Upper lobe of left lung (tissue), 6 donors: ENCODE measurements at regions not wholly inside any gene's neighbourhood (a gene's known extent, or its start where the extent isn't known, plus 50 kb on each side); places are given as distances from the start of the nearest gene placed in this dataset.

Experiments
- ATAC-seq, 2 donors: fragments of 200-7000 bp; cut with Tn5 transposase; one replicate each; pipeline ENCODE4 v1.9.1; 2022; ENCODE audit warnings: mild to moderate bottlenecking in 2 of 2, moderate library complexity in 2 of 2; ENCODE audit not compliant: low FRiP score in 2 of 2
- DNase-seq, 2 donors: peaks; one replicate each; pipeline ENCODE4 v3.0.0-alpha.2; 2019 to 2020
- H3K27ac ChIP-seq, 4 donors: fragments of 200-600 bp; sonication (generic); one replicate each; pipeline ENCODE4 v1.5.1; 2016 to 2019
- H3K27me3 ChIP-seq, 4 donors: fragments of 200-600 bp; sonication (generic); one replicate each; pipeline ENCODE4 v1.5.1; 2017 to 2019
- H3K36me3 ChIP-seq, 4 donors: fragments of 200-600 bp; sonication (generic); one replicate each; pipeline ENCODE4 v1.5.1; 2016 to 2019
- H3K4me1 ChIP-seq, 4 donors: fragments of 200-600 bp; sonication (generic); one replicate each; pipeline ENCODE4 v1.5.1; 2018 to 2019
- H3K4me3 ChIP-seq, 4 donors: fragments of 200-600 bp; sonication (generic); one replicate each; pipeline ENCODE4 v1.5.1; 2017 to 2019; ENCODE audit warnings: mild to moderate bottlenecking in 2 of 4, moderate library complexity in 1 of 4
- H3K9me3 ChIP-seq, 4 donors: fragments of 200-600 bp; sonication (generic); one replicate each; pipeline ENCODE4 v1.5.1; 2018 to 2019
- EP300 ChIP-seq, 4 donors: sonication (generic); formaldehyde crosslinking; IDR thresholded peaks; one replicate each; pipeline ENCODE4 v1.5.1; 2017; ENCODE audit warnings: antibody characterized with exemption in 4 of 4, control low read depth in 2 of 4
- POLR2A ChIP-seq, 4 donors: fragments of 450-650 bp; IDR thresholded peaks; one replicate each; pipeline ENCODE4 v1.5.1; 2016 to 2017; ENCODE audit warnings: antibody characterized with exemption in 4 of 4, mild to moderate bottlenecking in 2 of 4
- POLR2AphosphoS5 ChIP-seq, 2 donors: sonication (generic); formaldehyde crosslinking; IDR thresholded peaks; one replicate each; pipeline ENCODE4 v1.5.1; 2017; ENCODE audit warnings: antibody characterized with exemption in 2 of 2
- WGBS, 2 donors: methylation state at CpG; one replicate each; pipeline ENCODE4 v1.1.5; 2017 to 2018; 5-methylcytosine and 5-hydroxymethylcytosine counted together
- TF ChIP-seq, protein P1 (sequence below), 6 experiments: fragments of 450-650 bp in 4 of 6; fragments of 200-600 bp in 2 of 6; sonication (generic) in 2 of 6; IDR thresholded peaks; one replicate each; pipeline ENCODE4 v1.5.1; 2016 to 2019; ENCODE audit warnings: antibody characterized with exemption in 6 of 6
- donor health status: DM: no; HTN: no; CAD: no; lungs with moderate emphysema.
- donor health status: DM: no; HTN: yes; CAD: no; lungs with severe emphysema.

DNA sequence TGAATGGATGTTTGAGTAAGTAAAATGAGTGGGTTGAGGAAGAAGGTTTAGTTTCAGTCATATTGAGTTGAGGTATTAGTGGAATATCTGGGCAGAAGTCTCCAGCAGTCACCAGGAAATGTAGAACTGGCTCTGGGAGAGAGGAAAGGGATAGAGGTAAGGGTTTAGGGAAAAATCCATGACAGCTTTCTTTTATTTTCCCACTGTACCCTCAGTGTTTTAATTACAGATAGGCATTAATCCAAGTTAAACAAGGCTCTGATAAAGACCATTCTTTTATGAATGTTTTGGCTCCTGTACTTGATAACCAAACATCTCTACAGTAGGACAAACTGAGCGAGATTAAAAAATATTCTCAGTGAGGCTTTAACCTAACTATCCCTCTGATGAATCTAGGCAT lies 318.4 kb upstream of the SYNCRIP start:
- Histone ChIP-seq H3K4me3 (no peak overlapping the region), H3K36me3 (no peaks in the 10 kb centered on the region), H3K9me3 (peaks cover 0 to 4% (median 0%) of the 10 kb centered on the region in 4 donors), H3K4me1 (no peaks in the 10 kb centered on the region), H3K27ac (no peak overlapping the region), H3K27me3 (no peaks in the 10 kb centered on the region)
- ATAC-seq: no peak
- TF ChIP-seq EP300 (IDR thresholded peaks at IDR 0.05) (no peak), POLR2A (IDR thresholded peaks at IDR 0.05) (no peak), POLR2AphosphoS5 (IDR thresholded peaks at IDR 0.05) (no peak)
- TF ChIP-seq, protein P1, sequence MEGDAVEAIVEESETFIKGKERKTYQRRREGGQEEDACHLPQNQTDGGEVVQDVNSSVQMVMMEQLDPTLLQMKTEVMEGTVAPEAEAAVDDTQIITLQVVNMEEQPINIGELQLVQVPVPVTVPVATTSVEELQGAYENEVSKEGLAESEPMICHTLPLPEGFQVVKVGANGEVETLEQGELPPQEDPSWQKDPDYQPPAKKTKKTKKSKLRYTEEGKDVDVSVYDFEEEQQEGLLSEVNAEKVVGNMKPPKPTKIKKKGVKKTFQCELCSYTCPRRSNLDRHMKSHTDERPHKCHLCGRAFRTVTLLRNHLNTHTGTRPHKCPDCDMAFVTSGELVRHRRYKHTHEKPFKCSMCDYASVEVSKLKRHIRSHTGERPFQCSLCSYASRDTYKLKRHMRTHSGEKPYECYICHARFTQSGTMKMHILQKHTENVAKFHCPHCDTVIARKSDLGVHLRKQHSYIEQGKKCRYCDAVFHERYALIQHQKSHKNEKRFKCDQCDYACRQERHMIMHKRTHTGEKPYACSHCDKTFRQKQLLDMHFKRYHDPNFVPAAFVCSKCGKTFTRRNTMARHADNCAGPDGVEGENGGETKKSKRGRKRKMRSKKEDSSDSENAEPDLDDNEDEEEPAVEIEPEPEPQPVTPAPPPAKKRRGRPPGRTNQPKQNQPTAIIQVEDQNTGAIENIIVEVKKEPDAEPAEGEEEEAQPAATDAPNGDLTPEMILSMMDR (IDR thresholded peaks at IDR 0.05): no peak
- 59 to 61% methylated on average over 1 of the region's 1 CpG for WGBS, 2 donors
- DNase-seq: no peak

DNA sequence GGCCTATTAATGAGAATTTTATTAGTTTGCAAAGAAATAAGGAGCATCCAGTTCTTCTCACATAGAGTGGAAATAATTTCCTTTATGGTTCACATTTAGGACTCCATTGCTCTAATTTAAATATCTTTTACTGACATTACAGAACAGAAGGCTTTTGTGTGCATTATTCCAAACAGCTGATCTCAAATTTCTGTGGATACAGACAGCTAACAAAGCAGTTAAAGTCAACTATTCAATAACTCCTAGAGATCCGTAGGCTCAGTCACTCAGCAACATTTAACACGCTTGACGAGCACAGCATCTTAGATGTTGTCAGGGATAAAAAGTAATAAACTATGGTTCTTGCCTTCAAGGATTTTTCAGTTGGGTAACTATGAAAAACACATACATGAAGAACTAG lies 305.8 kb upstream of the SYNCRIP start:
- 90 to 92% methylated on average over 3 of the region's 3 CpGs for WGBS, 2 donors
- no peak for ATAC-seq
- Histone ChIP-seq H3K9me3 (peaks cover 0 to 3% (median 0%) of the 10 kb centered on the region in 4 donors), H3K36me3 (no peaks in the 10 kb centered on the region), H3K4me1 (no peaks in the 10 kb centered on the region), H3K27ac (no peak overlapping the region), H3K27me3 (no peaks in the 10 kb centered on the region), H3K4me3 (no peak overlapping the region)
- no peak for DNase-seq
- no peak for TF ChIP-seq EP300 (IDR thresholded peaks at IDR 0.05)
- TF ChIP-seq, protein P1 (IDR thresholded peaks at IDR 0.05): no peak
- TF ChIP-seq POLR2AphosphoS5 (IDR thresholded peaks at IDR 0.05): no peak
- TF ChIP-seq POLR2A (IDR thresholded peaks at IDR 0.05): no peak

DNA sequence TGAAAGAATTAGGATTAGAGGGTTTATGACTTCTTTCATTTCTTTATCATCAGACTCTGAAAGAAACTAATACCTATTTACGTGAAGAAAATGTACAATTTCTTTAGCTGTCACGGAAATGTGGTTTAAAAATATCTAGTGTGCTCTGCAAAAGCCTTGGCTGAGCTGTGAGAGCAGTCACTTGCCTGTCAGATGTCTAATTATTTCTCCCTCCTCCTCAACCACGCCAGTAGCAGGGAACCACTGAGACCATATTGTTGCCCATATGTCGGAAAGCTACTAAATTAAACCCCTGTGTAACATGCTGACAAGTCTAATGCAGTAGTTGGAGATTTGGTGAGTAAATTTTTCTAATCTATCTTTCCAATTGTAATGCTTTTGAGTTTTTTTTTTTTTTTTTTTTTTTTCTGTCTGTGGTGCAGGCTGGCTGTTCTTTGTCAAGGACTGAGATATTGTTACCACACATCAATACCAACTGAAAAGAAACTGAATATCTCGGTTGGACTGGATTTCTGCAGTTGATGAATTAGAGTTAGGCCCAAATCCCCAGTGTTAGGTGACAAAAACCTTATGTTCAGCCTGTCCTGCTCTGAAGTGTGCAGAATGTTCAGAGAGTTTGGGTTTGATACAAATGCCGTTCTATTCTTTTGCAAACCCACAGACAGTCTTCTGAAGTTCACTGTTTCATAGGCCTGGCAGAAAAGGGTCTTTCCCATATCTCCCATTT lies 302.9 kb upstream of the SYNCRIP start:
- DNase-seq: no peak
- Histone ChIP-seq H3K27ac (no peak overlapping the region), H3K4me1 (no peaks in the 10 kb centered on the region), H3K9me3 (no peaks in the 10 kb centered on the region), H3K4me3 (no peak overlapping the region), H3K36me3 (no peaks in the 10 kb centered on the region), H3K27me3 (no peaks in the 10 kb centered on the region)
- TF ChIP-seq POLR2AphosphoS5 (IDR thresholded peaks at IDR 0.05) (no peak), POLR2A (IDR thresholded peaks at IDR 0.05) (no peak), EP300 (IDR thresholded peaks at IDR 0.05) (no peak)
- TF ChIP-seq, protein P1 (IDR thresholded peaks at IDR 0.05): no peak
- no peak for ATAC-seq
- WGBS, 2 donors: 63 to 70% methylated on average over 6 of the region's 6 CpGs

DNA sequence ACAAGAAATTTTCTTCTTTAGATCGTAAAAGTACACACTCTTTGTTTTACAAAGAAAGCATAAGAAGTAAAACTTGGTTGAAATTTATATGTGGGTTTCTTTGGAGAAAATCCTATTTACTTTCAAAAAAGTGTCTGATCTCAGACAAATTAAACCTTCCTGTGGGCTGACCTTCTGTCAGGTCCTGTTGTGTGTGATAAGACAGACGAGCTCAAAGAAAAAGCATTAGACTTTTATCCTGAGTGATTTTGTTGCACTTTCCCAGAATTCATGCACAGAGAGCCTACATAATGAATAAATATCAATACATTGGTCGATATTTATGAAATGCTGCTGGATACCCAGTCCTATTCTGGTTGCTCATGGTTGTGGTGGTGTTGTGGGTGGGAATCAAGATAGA lies 302.1 kb upstream of the SYNCRIP start:
- Histone ChIP-seq H3K27me3 (no peaks in the 10 kb centered on the region), H3K4me1 (no peaks in the 10 kb centered on the region), H3K4me3 (no peak overlapping the region), H3K36me3 (no peaks in the 10 kb centered on the region), H3K27ac (no peak overlapping the region), H3K9me3 (no peaks in the 10 kb centered on the region)
- no peak for ATAC-seq
- DNase-seq: no peak
- no peak for TF ChIP-seq POLR2A (IDR thresholded peaks at IDR 0.05)
- no peak for TF ChIP-seq EP300 (IDR thresholded peaks at IDR 0.05)
- TF ChIP-seq, protein P1 (IDR thresholded peaks at IDR 0.05): no peak
- no peak for TF ChIP-seq POLR2AphosphoS5 (IDR thresholded peaks at IDR 0.05)
- WGBS, 2 donors: 76 to 84% methylated on average over 3 of the region's 3 CpGs

DNA sequence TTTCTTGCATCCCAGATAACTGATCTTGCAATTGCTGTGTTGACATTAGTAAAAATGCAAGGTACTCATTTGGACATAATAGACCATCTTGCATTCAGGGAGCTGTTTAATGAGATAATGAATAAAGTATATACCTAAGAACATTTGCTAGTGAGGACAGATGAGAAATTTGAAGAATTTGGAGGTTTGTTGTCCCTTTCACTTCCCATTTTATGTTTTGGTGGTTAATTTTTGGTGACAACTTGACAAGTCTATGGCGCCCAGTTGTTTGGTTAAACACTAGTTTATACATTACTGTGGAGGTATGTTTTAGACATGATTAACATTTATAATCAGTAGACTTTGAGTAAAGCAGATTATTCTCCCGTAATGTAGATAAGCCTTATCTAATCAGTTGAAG lies 300.2 kb upstream of the SYNCRIP start:
- TF ChIP-seq POLR2AphosphoS5 (IDR thresholded peaks at IDR 0.05) (no peak), EP300 (IDR thresholded peaks at IDR 0.05) (no peak), POLR2A (IDR thresholded peaks at IDR 0.05) (no peak)
- TF ChIP-seq, protein P1 (IDR thresholded peaks at IDR 0.05): no peak
- Histone ChIP-seq H3K27me3 (no peaks in the 10 kb centered on the region), H3K4me3 (no peak overlapping the region), H3K9me3 (no peaks in the 10 kb centered on the region), H3K4me1 (no peaks in the 10 kb centered on the region), H3K36me3 (no peaks in the 10 kb centered on the region), H3K27ac (no peak overlapping the region)
- no peak for DNase-seq
- 64 to 85% methylated on average over 2 of the region's 2 CpGs for WGBS, 2 donors
- ATAC-seq: no peak
